PFSK-1 (cell line): ENCODE measurements at regions not wholly inside any gene's neighbourhood (a gene's known extent, or its start where the extent isn't known, plus 50 kb on each side); places are given as distances from the start of the nearest gene placed in this dataset.

Source experiments
- FOXP2 ChIP-seq: optimal IDR thresholded peaks from 2 replicates; pipeline ENCODE3; 2011; ENCODE audit warnings: borderline replicate concordance, control low read depth, inconsistent platforms; ENCODE audit not compliant: insufficient read depth; ENCODE audit errors: extremely low read length, extremely low read depth
- POLR2AphosphoS5 ChIP-seq: IDR thresholded peaks from 2 replicates; pipeline ENCODE4 v1.6.1; 2012; ENCODE audit warnings: low read depth, mild to moderate bottlenecking, control low read depth, low read length, moderate library complexity
- REST ChIP-seq, 2 experiments: IDR thresholded peaks; 2 replicates each; pipeline versions ENCODE4 v1.6.1 to v1.8.0; 2011 to 2012; ENCODE audit warnings: low read depth in 2 of 2, low read length in 2 of 2, control low read depth in 1 of 2, inconsistent platforms in 1 of 2, mild to moderate bottlenecking in 1 of 2, moderate library complexity in 1 of 2; ENCODE audit not compliant: insufficient read depth in 1 of 2
- SIN3A ChIP-seq: IDR thresholded peaks from 2 replicates; pipeline ENCODE4 v1.6.1; 2012; ENCODE audit warnings: mild to moderate bottlenecking, low read length, moderate library complexity, borderline replicate concordance; ENCODE audit not compliant: insufficient read depth
- TAF1 ChIP-seq: IDR thresholded peaks from 2 replicates; pipeline ENCODE4 v1.6.1; 2012; ENCODE audit warnings: low read length, control low read depth, borderline replicate concordance; ENCODE audit not compliant: insufficient read depth

DNA sequence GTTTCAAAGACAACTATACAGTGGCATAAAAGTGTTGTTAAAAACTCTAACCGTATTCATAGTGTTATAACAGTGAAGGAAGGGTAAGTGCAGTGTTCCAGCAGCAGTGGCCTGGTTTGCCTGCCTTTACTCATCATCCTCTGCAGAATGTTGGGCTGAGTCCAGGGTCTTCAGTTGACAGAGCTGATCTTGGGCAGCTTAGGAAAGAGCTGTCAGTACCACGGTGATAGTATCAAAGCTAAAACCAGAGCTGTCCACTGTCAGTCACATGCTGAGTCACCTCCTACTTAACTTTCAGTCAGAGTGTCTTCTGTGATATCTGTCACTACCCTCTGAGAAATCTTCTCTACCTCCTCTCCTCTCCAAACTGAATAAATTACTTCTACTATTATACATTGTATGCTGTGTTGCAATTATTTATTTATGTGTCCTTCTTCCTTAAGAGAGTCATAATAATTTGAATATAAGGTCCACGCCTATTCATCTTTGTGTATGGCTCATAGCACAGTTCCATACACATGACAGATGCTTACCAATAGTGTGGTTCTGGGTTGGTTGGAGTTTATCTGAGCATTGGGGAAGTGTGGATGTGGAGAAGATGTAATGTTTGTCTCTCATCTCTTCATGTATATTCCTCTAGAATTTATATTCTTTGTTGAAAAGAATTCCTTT is 242.1 kb downstream of the ZIC1 start:
- TF ChIP-seq POLR2AphosphoS5 (no peak), REST (IDR thresholded peaks at IDR 0.05; ENCODE audit: insufficient read depth in 1 of 2, low read depth in 2 of 2, low read length in 2 of 2) (peak in 1 of 2 experiments; percentile 58; a peak in 1 of 4 replicates), TAF1 (no peak), FOXP2 (no peak), SIN3A (no peak)
